ENCODE measurements at regions not wholly inside any gene's neighbourhood (a gene's known extent, or its start where the extent isn't known, plus 50 kb on each side); places are given as distances from the start of the nearest gene placed in this dataset.

GRCh38 chr3:87614998-87615397, 338.6 kb upstream of the POU1F1 start:
- TF ChIP-seq CTCF (conservative IDR thresholded peaks at IDR 0.05; ENCODE audit: control insufficient read depth, insufficient read depth, low read depth, low read length): no peak
- DNase-seq (ENCODE audit: low read depth): no peak
- no peak overlapping the region for H3K4me3 ChIP-seq (ENCODE audit: control insufficient read depth, low read depth, low read length)

GRCh38 chr3:87607234-87607633, 330.9 kb upstream of the POU1F1 start:
- TF ChIP-seq CTCF (conservative IDR thresholded peaks at IDR 0.05; ENCODE audit: control insufficient read depth, insufficient read depth, low read depth, low read length): no peak
- no peak for DNase-seq (ENCODE audit: low read depth)
- no peak overlapping the region for H3K4me3 ChIP-seq (ENCODE audit: control insufficient read depth, low read depth, low read length)

- no peak overlapping the region for H3K4me3 ChIP-seq (ENCODE audit: control insufficient read depth, low read depth, low read length)
- no peak for TF ChIP-seq CTCF (conservative IDR thresholded peaks at IDR 0.05; ENCODE audit: control insufficient read depth, insufficient read depth, low read depth, low read length)
- no peak for DNase-seq (ENCODE audit: low read depth)
Observed at GRCh38 chr3:87595798-87596197, 319.4 kb upstream of the POU1F1 start.

- no peak for DNase-seq (ENCODE audit: low read depth)
- no peak overlapping the region for H3K4me3 ChIP-seq (ENCODE audit: control insufficient read depth, low read depth, low read length)
- TF ChIP-seq CTCF (conservative IDR thresholded peaks at IDR 0.05; ENCODE audit: control insufficient read depth, insufficient read depth, low read depth, low read length): no peak
Observed at GRCh38 chr3:87581240-87581639, 304.9 kb upstream of the POU1F1 start.

- no peak for TF ChIP-seq CTCF (conservative IDR thresholded peaks at IDR 0.05; ENCODE audit: control insufficient read depth, insufficient read depth, low read depth, low read length)
- no peak overlapping the region for H3K4me3 ChIP-seq (ENCODE audit: control insufficient read depth, low read depth, low read length)
- DNase-seq (ENCODE audit: low read depth): no peak
Observed at GRCh38 chr3:87576752-87577151, 300.4 kb upstream of the POU1F1 start.

- H3K4me3 ChIP-seq (ENCODE audit: control insufficient read depth, low read depth, low read length): no peak overlapping the region
- TF ChIP-seq CTCF (conservative IDR thresholded peaks at IDR 0.05; ENCODE audit: control insufficient read depth, insufficient read depth, low read depth, low read length): no peak
- no peak for DNase-seq (ENCODE audit: low read depth)
Observed at GRCh38 chr3:87575550-87575949, 299.2 kb upstream of the POU1F1 start.

- TF ChIP-seq CTCF (conservative IDR thresholded peaks at IDR 0.05; ENCODE audit: control insufficient read depth, insufficient read depth, low read depth, low read length): no peak
- no peak for DNase-seq (ENCODE audit: low read depth)
- no peak overlapping the region for H3K4me3 ChIP-seq (ENCODE audit: control insufficient read depth, low read depth, low read length)
Observed at GRCh38 chr3:87568331-87568730, 291.9 kb upstream of the POU1F1 start.
